ENCODE measurements at regions not wholly inside any gene's neighbourhood (a gene's known extent, or its start where the extent isn't known, plus 50 kb on each side); places are given as distances from the start of the nearest gene placed in this dataset.

DNA sequence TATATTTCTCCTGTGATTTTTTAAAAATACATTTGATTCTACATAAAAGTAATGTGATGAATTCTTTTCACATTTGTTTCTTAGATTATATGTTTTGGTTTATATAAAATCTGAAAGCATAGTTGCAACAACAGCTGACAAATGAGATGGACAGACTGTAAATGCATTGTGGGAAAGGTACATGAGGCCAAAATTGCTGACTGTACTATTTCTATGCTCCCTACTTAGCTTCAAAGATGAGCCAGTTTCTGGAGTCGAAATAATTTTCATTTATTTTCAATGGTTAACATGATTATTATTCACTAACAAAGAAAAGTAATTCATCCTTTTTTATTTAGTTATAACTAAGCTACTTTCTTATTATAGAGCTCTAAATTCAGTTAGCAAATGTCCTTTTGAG, 441.3 kb upstream of the CCNG1 start:
- H3K4me1 Mint-ChIP-seq: no peaks in the 10 kb centered on the region
- H3K36me3 Mint-ChIP-seq: no peaks in the 10 kb centered on the region
- DNase-seq (ENCODE audit: low spot score) (no peak), ATAC-seq (no peak)
- TF ChIP-seq, protein P1, sequence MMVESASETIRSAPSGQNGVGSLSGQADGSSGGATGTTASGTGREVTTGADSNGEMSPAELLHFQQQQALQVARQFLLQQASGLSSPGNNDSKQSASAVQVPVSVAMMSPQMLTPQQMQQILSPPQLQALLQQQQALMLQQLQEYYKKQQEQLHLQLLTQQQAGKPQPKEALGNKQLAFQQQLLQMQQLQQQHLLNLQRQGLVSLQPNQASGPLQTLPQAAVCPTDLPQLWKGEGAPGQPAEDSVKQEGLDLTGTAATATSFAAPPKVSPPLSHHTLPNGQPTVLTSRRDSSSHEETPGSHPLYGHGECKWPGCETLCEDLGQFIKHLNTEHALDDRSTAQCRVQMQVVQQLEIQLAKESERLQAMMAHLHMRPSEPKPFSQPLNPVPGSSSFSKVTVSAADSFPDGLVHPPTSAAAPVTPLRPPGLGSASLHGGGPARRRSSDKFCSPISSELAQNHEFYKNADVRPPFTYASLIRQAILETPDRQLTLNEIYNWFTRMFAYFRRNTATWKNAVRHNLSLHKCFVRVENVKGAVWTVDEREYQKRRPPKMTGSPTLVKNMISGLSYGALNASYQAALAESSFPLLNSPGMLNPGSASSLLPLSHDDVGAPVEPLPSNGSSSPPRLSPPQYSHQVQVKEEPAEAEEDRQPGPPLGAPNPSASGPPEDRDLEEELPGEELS (CRISPR knock-in tag; IDR thresholded peaks at IDR 0.05): no peak
- TF ChIP-seq CREB1 (CRISPR knock-in tag; IDR thresholded peaks at IDR 0.05) (no peak), EMX1 (CRISPR knock-in tag; IDR thresholded peaks at IDR 0.05) (no peak), NFYB (CRISPR knock-in tag; conservative IDR thresholded peaks at IDR 0.05; ENCODE audit: low read depth) (no peak), PRRX2 (CRISPR knock-in tag; IDR thresholded peaks at IDR 0.05) (no peak), CREM (CRISPR knock-in tag; IDR thresholded peaks at IDR 0.05) (no peak)
- TF ChIP-seq, protein P2, sequence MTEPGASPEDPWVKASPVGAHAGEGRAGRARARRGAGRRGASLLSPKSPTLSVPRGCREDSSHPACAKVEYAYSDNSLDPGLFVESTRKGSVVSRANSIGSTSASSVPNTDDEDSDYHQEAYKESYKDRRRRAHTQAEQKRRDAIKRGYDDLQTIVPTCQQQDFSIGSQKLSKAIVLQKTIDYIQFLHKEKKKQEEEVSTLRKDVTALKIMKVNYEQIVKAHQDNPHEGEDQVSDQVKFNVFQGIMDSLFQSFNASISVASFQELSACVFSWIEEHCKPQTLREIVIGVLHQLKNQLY (CRISPR knock-in tag; IDR thresholded peaks at IDR 0.05): no peak
- TF ChIP-seq, protein P3, sequence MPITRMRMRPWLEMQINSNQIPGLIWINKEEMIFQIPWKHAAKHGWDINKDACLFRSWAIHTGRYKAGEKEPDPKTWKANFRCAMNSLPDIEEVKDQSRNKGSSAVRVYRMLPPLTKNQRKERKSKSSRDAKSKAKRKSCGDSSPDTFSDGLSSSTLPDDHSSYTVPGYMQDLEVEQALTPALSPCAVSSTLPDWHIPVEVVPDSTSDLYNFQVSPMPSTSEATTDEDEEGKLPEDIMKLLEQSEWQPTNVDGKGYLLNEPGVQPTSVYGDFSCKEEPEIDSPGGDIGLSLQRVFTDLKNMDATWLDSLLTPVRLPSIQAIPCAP (CRISPR knock-in tag; IDR thresholded peaks at IDR 0.05): no peak
- TF ChIP-seq, protein P4, sequence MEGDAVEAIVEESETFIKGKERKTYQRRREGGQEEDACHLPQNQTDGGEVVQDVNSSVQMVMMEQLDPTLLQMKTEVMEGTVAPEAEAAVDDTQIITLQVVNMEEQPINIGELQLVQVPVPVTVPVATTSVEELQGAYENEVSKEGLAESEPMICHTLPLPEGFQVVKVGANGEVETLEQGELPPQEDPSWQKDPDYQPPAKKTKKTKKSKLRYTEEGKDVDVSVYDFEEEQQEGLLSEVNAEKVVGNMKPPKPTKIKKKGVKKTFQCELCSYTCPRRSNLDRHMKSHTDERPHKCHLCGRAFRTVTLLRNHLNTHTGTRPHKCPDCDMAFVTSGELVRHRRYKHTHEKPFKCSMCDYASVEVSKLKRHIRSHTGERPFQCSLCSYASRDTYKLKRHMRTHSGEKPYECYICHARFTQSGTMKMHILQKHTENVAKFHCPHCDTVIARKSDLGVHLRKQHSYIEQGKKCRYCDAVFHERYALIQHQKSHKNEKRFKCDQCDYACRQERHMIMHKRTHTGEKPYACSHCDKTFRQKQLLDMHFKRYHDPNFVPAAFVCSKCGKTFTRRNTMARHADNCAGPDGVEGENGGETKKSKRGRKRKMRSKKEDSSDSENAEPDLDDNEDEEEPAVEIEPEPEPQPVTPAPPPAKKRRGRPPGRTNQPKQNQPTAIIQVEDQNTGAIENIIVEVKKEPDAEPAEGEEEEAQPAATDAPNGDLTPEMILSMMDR (IDR thresholded peaks at IDR 0.05): no peak
- TF ChIP-seq, protein P5, sequence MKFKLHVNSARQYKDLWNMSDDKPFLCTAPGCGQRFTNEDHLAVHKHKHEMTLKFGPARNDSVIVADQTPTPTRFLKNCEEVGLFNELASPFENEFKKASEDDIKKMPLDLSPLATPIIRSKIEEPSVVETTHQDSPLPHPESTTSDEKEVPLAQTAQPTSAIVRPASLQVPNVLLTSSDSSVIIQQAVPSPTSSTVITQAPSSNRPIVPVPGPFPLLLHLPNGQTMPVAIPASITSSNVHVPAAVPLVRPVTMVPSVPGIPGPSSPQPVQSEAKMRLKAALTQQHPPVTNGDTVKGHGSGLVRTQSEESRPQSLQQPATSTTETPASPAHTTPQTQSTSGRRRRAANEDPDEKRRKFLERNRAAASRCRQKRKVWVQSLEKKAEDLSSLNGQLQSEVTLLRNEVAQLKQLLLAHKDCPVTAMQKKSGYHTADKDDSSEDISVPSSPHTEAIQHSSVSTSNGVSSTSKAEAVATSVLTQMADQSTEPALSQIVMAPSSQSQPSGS (CRISPR knock-in tag; IDR thresholded peaks at IDR 0.05; ENCODE audit: borderline replicate concordance, low read depth): no peak
- TF ChIP-seq, protein P6, sequence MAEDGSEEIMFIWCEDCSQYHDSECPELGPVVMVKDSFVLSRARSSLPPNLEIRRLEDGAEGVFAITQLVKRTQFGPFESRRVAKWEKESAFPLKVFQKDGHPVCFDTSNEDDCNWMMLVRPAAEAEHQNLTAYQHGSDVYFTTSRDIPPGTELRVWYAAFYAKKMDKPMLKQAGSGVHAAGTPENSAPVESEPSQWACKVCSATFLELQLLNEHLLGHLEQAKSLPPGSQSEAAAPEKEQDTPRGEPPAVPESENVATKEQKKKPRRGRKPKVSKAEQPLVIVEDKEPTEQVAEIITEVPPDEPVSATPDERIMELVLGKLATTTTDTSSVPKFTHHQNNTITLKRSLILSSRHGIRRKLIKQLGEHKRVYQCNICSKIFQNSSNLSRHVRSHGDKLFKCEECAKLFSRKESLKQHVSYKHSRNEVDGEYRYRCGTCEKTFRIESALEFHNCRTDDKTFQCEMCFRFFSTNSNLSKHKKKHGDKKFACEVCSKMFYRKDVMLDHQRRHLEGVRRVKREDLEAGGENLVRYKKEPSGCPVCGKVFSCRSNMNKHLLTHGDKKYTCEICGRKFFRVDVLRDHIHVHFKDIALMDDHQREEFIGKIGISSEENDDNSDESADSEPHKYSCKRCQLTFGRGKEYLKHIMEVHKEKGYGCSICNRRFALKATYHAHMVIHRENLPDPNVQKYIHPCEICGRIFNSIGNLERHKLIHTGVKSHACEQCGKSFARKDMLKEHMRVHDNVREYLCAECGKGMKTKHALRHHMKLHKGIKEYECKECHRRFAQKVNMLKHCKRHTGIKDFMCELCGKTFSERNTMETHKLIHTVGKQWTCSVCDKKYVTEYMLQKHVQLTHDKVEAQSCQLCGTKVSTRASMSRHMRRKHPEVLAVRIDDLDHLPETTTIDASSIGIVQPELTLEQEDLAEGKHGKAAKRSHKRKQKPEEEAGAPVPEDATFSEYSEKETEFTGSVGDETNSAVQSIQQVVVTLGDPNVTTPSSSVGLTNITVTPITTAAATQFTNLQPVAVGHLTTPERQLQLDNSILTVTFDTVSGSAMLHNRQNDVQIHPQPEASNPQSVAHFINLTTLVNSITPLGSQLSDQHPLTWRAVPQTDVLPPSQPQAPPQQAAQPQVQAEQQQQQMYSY (CRISPR knock-in tag; IDR thresholded peaks at IDR 0.05): no peak
- H3K27ac Mint-ChIP-seq: no peak overlapping the region
- H3K9me3 Mint-ChIP-seq: no peaks in the 10 kb centered on the region
- no peaks in the 10 kb centered on the region; the same call in 1 of the 2 replicates for H3K27me3 Mint-ChIP-seq (ENCODE audit: low read depth)
- ChIA-PET POLR2A (no interaction called here), CTCF (no interaction called here)
- no peak overlapping the region for H3K4me3 Mint-ChIP-seq

DNA sequence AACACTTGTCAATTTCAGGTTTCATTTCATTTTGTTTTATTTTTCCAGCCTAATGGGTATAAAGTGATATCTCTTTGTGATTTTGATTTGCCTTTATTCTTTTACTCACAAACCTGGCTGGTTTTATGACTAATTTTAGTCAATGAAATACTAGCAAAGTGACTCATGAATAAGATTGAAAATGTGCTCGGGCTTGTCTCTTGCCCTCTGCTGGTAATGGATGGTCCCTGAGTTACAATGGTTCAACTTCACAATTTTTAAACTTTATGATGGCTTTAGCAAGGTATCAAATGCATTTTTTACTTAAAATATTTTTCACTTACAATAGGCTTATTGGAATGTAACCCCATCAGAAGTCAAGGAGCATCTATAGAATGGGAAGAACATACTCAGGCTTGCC, 431.4 kb upstream of the CCNG1 start:
- ChIA-PET CTCF (no interaction called here), POLR2A (no interaction called here)
- Mint-ChIP-seq H3K9me3 (0 out of 2 replicates have a peak, but pooled peaks cover 3% of the 10 kb centered on the region), H3K27me3 (ENCODE audit: low read depth) (no peaks in the 10 kb centered on the region), H3K27ac (no peak overlapping the region), H3K4me1 (no peaks in the 10 kb centered on the region), H3K36me3 (no peaks in the 10 kb centered on the region), H3K4me3 (no peak overlapping the region)
- ATAC-seq: no peak
- TF ChIP-seq NFYB (CRISPR knock-in tag; conservative IDR thresholded peaks at IDR 0.05; ENCODE audit: low read depth) (no peak), GRHL2 (CRISPR knock-in tag; IDR thresholded peaks at IDR 0.05; ENCODE audit: insufficient replicate concordance, severe bottlenecking) (no peak), NR1H2 (CRISPR knock-in tag; IDR thresholded peaks at IDR 0.05) (no peak)
- TF ChIP-seq, protein P7, sequence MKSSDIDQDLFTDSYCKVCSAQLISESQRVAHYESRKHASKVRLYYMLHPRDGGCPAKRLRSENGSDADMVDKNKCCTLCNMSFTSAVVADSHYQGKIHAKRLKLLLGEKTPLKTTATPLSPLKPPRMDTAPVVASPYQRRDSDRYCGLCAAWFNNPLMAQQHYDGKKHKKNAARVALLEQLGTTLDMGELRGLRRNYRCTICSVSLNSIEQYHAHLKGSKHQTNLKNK (CRISPR knock-in tag; IDR thresholded peaks at IDR 0.05): no peak
- TF ChIP-seq, protein P2 (CRISPR knock-in tag; IDR thresholded peaks at IDR 0.05): no peak
- DNase-seq (ENCODE audit: low spot score): no peak

Measured in WTC11 (cell line).